GM18505 (cell line): ENCODE measurements at regions not wholly inside any gene's neighbourhood (a gene's known extent, or its start where the extent isn't known, plus 50 kb on each side); places are given as distances from the start of the nearest gene placed in this dataset.

Experiments
- ATAC-seq: cut with Tn5 transposase; IDR thresholded peaks from one replicate; pipeline ENCODE4 v1.9.1; 2021; ENCODE audit not compliant: unreplicated experiment
- POLR2A ChIP-seq: IDR thresholded peaks from 4 replicates; pipeline ENCODE4 v1.6.1; 2011; ENCODE audit warnings: borderline replicate concordance; ENCODE audit not compliant: insufficient read depth, insufficient read length; ENCODE audit errors: extremely low read depth

- no peak for ATAC-seq
- TF ChIP-seq POLR2A = no peak
Observed at GRCh38 chr4:106717091-106717490, 319.0 kb downstream of the DKK2 start.

- ATAC-seq = no peak
- TF ChIP-seq POLR2A = no peak
Observed at GRCh38 chr4:106715825-106716224, 320.3 kb downstream of the DKK2 start.

GRCh38 chr4:106708464-106708816 lies 327.7 kb downstream of the DKK2 start:
- ATAC-seq = no peak

DNA sequence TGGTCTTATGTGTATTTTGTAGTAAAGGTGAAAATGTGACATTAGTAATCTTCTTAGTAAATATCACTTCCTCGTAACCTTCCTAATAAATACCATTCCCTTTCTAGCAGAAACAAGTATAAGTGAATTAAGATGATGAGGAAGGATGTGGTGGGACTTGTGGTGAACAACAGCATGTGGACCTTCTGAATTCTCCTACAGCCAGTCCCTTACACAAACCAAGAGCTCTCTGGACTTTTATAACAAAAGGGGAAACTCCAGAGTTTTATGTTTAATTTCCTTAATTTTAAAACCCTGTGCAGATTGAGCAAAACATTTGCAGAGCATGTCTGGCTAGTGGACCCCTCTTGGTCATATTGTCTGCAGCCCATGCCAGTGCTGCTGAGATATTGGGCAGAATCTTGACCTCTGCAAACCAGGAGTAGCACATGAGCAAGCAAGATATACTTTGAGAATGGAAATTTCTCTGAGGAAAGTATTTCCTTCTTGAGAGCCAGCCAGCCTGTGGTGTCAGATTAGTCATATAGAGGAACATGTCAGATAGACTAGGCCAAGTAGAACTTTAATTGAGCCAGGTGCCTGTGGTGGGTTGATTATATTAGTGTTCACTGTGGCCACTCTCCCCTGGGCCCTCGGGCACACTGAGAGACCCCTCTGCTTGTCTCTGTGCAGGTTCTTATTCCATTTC lies 328.2 kb downstream of the DKK2 start:
- no peak for TF ChIP-seq POLR2A
- no peak for ATAC-seq

More at GRCh38 chr4:106708464-106708816, 327.7 kb downstream of the DKK2 start:
- TF ChIP-seq POLR2A = no peak

DNA sequence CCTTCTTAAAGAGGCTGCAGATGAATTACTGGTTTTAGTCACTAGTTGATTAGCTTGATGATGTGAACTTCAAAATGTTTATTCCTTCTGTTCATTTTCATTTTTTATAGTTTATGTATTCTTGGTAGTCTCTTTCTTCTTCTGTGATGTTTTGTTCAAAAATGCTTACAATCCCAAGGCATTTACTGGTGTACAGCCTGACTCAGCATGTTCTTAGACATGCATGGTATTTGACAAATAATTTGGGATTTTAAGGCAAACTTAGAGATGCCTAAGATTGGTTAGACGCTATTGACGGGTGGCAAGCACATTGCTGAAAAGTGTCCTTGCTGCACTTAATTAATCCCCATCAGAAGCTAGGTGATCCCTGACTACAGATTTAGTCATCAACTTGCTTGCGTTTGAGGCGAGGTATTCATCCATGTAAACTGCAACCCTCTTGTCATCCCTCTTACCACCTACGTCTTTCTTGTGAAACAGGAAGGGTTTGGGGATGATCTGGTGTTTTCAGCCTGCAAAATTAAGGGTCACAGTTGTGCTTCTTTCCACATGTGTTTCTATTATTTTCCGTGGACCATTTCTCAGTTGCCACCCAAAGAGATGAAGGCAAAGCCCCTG lies 331.8 kb downstream of the DKK2 start:
- TF ChIP-seq POLR2A = no peak

DNA sequence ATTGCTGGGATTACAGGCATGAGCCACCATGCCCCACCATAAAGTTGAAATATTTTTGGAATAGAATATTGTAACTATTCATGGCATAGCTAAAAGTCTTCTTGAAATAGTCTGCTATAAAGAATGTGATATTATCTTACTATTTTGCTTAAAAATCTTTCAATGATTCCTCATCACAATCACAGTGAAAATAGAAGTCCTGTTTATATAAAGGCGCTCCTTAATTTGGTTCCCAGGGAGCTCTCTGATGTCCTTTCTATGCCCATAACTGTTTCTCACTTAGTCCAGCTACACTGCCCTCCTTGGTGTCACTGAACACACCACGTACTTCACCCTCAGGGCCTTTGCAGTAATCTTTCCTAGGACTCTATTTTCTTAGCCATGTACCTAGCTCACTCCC lies 331.7 kb upstream of the GIMD1 start:
- ATAC-seq = no peak

More for the DNA sequence above, 331.8 kb downstream of the DKK2 start:
- ATAC-seq = no peak

GRCh38 chr4:106698621-106699195 lies 330.1 kb upstream of the GIMD1 start:
- no peak for TF ChIP-seq POLR2A

More for the DNA sequence above, 331.7 kb upstream of the GIMD1 start:
- TF ChIP-seq POLR2A = no peak

GRCh38 chr4:106695501-106696262 lies 327.1 kb upstream of the GIMD1 start:
- no peak for TF ChIP-seq POLR2A
- no peak for ATAC-seq

More at GRCh38 chr4:106698621-106699195, 330.1 kb upstream of the GIMD1 start:
- ATAC-seq = no peak

- TF ChIP-seq POLR2A = no peak
- no peak for ATAC-seq
Observed at GRCh38 chr4:106694232-106694631, 325.7 kb upstream of the GIMD1 start.

GRCh38 chr4:106691749-106692148 lies 323.2 kb upstream of the GIMD1 start:
- ATAC-seq = no peak
- TF ChIP-seq POLR2A = no peak

DNA sequence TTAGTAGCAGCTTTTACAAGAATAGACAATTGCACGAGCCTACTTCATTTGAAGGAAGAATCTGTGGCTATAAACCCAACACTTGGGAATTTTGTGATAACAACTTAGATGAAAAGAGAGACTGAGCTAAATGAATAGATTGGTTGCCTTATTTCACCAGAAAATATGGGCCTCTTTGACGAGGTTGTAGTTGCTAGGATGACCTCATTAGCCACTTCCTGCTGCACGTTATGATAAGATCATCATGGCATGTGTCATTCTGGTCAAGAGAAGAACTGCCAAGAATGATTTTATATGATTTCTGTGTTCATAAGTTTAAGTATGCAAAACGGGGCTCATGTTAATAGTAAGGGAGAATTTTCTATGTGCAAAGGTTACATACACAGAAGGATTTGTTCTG lies 321.9 kb upstream of the GIMD1 start:
- no peak for TF ChIP-seq POLR2A
- peak; percentile 55 for ATAC-seq

- no peak for ATAC-seq
- no peak for TF ChIP-seq POLR2A
Observed at GRCh38 chr4:106687026-106687425, 318.4 kb upstream of the GIMD1 start.

DNA sequence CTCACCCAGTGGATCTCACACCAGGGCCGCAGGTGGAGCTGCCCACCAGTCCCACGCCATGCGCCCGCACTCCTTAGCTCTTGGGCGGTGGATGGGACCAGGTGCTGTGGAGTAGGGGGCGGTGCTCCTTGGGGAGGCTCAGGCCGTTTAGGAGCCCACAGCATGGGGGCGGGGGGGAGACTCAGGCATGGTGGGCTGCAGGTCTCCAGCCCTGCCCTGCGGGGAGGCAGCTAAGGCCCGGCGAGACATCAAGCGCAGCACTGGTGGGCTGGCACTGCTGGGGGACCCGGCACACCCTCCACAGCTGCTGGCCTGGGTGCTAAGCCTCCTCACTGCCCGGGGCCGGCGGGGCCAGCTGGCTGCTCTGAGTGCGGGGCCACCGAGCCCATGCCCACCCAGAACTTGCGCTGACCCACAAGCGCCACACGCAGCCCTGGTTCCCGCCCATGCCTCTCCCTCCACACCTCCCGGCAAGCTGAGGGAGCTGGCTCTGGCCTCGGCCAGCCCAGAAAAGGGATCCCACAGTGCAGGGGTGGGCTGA lies 312.9 kb upstream of the GIMD1 start:
- ATAC-seq = no peak
- no peak for TF ChIP-seq POLR2A
